Spleen (tissue), 11 donors: ENCODE measurements at regions not wholly inside any gene's neighbourhood (a gene's known extent, or its start where the extent isn't known, plus 50 kb on each side); places are given as distances from the start of the nearest gene placed in this dataset.

Source experiments
- DNase-seq: peaks from one replicate; pipeline ENCODE4 v3.0.0-alpha.2; 2020
- H3K27ac ChIP-seq, 8 donors: fragments of 200-600 bp; sonication (generic) in 7 of 8; 1 replicate in 4 of 8; 2 replicates in 4 of 8; pipeline versions ENCODE4 v1.5.0 to v1.8.0; 2016 to 2021; ENCODE audit warnings: inconsistent platforms in 4 of 8, mild to moderate bottlenecking in 4 of 8, moderate library complexity in 1 of 8
- H3K27me3 ChIP-seq, 7 donors: fragments of 200-600 bp; sonication (generic) in 6 of 7; replicated peaks in 1 of 7; 1 replicate in 4 of 7; 2 replicates in 3 of 7; pipeline versions ENCODE4 v1.5.0 to v1.8.0; 2016 to 2021; ENCODE audit warnings: inconsistent platforms in 3 of 7, mild to moderate bottlenecking in 1 of 7
- H3K36me3 ChIP-seq, 6 donors: fragments of 200-600 bp; sonication (generic) in 5 of 6; 1 replicate in 4 of 6; 2 replicates in 2 of 6; pipeline versions ENCODE4 v1.5.0 to v1.8.0; 2016 to 2021; ENCODE audit warnings: inconsistent platforms in 2 of 6
- H3K4me1 ChIP-seq, 6 donors: fragments of 200-600 bp; sonication (generic) in 5 of 6; 1 replicate in 3 of 6; 2 replicates in 3 of 6; pipeline versions ENCODE4 v1.5.0 to v1.8.0; 2016 to 2021; ENCODE audit warnings: inconsistent platforms in 3 of 6
- H3K4me3 ChIP-seq, 8 donors: fragments of 200-600 bp; sonication (generic) in 7 of 8; 1 replicate in 4 of 8; 2 replicates in 4 of 8; pipeline versions ENCODE4 v1.5.0 to v1.8.0; 2016 to 2021; ENCODE audit warnings: inconsistent platforms in 4 of 8, mild to moderate bottlenecking in 4 of 8, moderate library complexity in 2 of 8
- H3K9me3 ChIP-seq, 8 donors: fragments of 200-600 bp; sonication (generic) in 7 of 8; 1 replicate in 4 of 8; 2 replicates in 4 of 8; pipeline versions ENCODE4 v1.5.0 to v1.8.0; 2016 to 2021; ENCODE audit warnings: inconsistent platforms in 4 of 8
- CTCF ChIP-seq, 11 experiments: fragments of 200-600 bp in 7 of 11; fragments of 450-650 bp in 4 of 11; sonication (generic) in 4 of 11; IDR thresholded peaks in 8 of 11; conservative IDR thresholded peaks in 3 of 11; 1 replicate in 7 of 11; 2 replicates in 4 of 11; pipeline versions ENCODE4 v1.4.0 to v1.8.0; 2016 to 2021; ENCODE audit warnings: antibody characterized with exemption in 11 of 11, inconsistent platforms in 4 of 11, mild to moderate bottlenecking in 1 of 11
- POLR2A ChIP-seq, 3 donors: fragments of 450-650 bp; IDR thresholded peaks; one replicate each; pipeline ENCODE4 v1.5.1; 2017; ENCODE audit warnings: antibody characterized with exemption in 3 of 3, mild to moderate bottlenecking in 1 of 3
- POLR2AphosphoS5 ChIP-seq, 3 donors: sonication (generic); formaldehyde crosslinking; IDR thresholded peaks; one replicate each; pipeline ENCODE4 v1.5.1; 2017; ENCODE audit warnings: antibody characterized with exemption in 3 of 3
- WGBS, 5 donors: extraction: QIAGEN DNeasy Blood & Tissue Kit in 3 of 5; methylation state at CpG; one replicate each; pipeline versions ENCODE4 v1.1.5 to v1.1.7; 2013 to 2018; 5-methylcytosine and 5-hydroxymethylcytosine counted together
- intact Hi-C: fragments of 100-400 bp; cut with DNase I; formaldehyde crosslinking; loops from one replicate; pipeline ENCODE4 v1.15.0; 2023; ENCODE audit warnings: low total_unique reads
- donor health status: healthy with polysubstance abuse.
- donor health status: DM: no; HTN: no; CAD: no; lungs with moderate emphysema.
- donor health status: DM: no; HTN: no; CAD: no.
- donor health status: Bipolar disorder and iron deficiency.
- donor health status: healthy.
- donor health status: DM: no; HTN: no; CAD: no.
- donor health status: DM: yes; HTN: yes; CAD: no.

GRCh38 chr13:24053519-24054251 is 106.8 kb upstream of the SPATA13 start:
- H3K36me3 ChIP-seq: no peaks in the 10 kb centered on the region
- H3K4me1 ChIP-seq: peaks cover 12 to 64% (median 34%) of the 10 kb centered on the region in 6 donors
- no peak overlapping the region for H3K4me3 ChIP-seq
- intact Hi-C loops: loop anchor here (5.0 kb wide), 1 partner anchor 169 kb away; no protein-coding TSS in a partner anchor
- peaks cover 0 to 8% (median 0%) of the 10 kb centered on the region in 7 donors for H3K27me3 ChIP-seq
- H3K27ac ChIP-seq: peak overlapping the region; percentile 48 to 89 (median 73)
- DNase-seq: no peak
- peak in 1 of 3 donors; percentile 43 for TF ChIP-seq POLR2AphosphoS5 (IDR thresholded peaks at IDR 0.05)
- no peak for TF ChIP-seq POLR2A (IDR thresholded peaks at IDR 0.05)
- TF ChIP-seq CTCF (IDR thresholded peaks at IDR 0.05 in 8 of 11, conservative IDR thresholded peaks at IDR 0.05 in 3 of 11): peak; percentile 25 to 77 (median 73)
- 39 to 52% (median 48%) methylated on average over 9 of the region's 9 CpGs for WGBS, 5 donors
- H3K9me3 ChIP-seq: no peaks in the 10 kb centered on the region

GRCh38 chr13:24056616-24057137 is 103.8 kb upstream of the SPATA13 start:
- Histone ChIP-seq H3K4me3 (no peak overlapping the region), H3K27me3 (peaks cover 0 to 2% (median 0%) of the 10 kb centered on the region in 7 donors), H3K27ac (peak overlapping the region in 3 of 8 donors; percentile 13 to 49 (median 28)), H3K4me1 (peaks cover 10 to 50% (median 27%) of the 10 kb centered on the region in 6 donors), H3K9me3 (no peaks in the 10 kb centered on the region), H3K36me3 (no peaks in the 10 kb centered on the region)
- no peak for TF ChIP-seq CTCF (IDR thresholded peaks at IDR 0.05 in 8 of 11, conservative IDR thresholded peaks at IDR 0.05 in 3 of 11)
- 50 to 65% (median 60%) methylated on average over 8 of the region's 8 CpGs for WGBS, 5 donors
- intact Hi-C loops: no loop called here
- DNase-seq: no peak

GRCh38 chr13:24060993-24061392 is 99.5 kb upstream of the SPATA13 start:
- no peaks in the 10 kb centered on the region for H3K9me3 ChIP-seq
- no peaks in the 10 kb centered on the region for H3K27me3 ChIP-seq
- H3K4me3 ChIP-seq: no peak overlapping the region
- no peak for TF ChIP-seq POLR2AphosphoS5 (IDR thresholded peaks at IDR 0.05)
- TF ChIP-seq CTCF (IDR thresholded peaks at IDR 0.05 in 8 of 11, conservative IDR thresholded peaks at IDR 0.05 in 3 of 11): no peak
- no peak for TF ChIP-seq POLR2A (IDR thresholded peaks at IDR 0.05)
- intact Hi-C loops: no loop called here
- WGBS, 5 donors: 64 to 83% (median 78%) methylated on average over 2 of the region's 2 CpGs
- H3K36me3 ChIP-seq: no peaks in the 10 kb centered on the region
- no peak for DNase-seq
- H3K27ac ChIP-seq: no peak overlapping the region
- peaks cover 10 to 52% (median 30%) of the 10 kb centered on the region in 6 donors for H3K4me1 ChIP-seq

- Histone ChIP-seq H3K4me3 (peak overlapping the region in 1 of 8 donors; percentile 33), H3K4me1 (peaks cover 10 to 40% (median 24%) of the 10 kb centered on the region in 6 donors), H3K9me3 (no peaks in the 10 kb centered on the region), H3K36me3 (no peaks in the 10 kb centered on the region), H3K27ac (peak overlapping the region; percentile 20 to 91 (median 78)), H3K27me3 (no peaks in the 10 kb centered on the region)
- 18 to 37% (median 25%) methylated on average over 8 of the region's 8 CpGs for WGBS, 5 donors
- intact Hi-C loops: no loop called here
- no peak for DNase-seq
- TF ChIP-seq CTCF (IDR thresholded peaks at IDR 0.05 in 8 of 11, conservative IDR thresholded peaks at IDR 0.05 in 3 of 11): no peak
- TF ChIP-seq POLR2A (IDR thresholded peaks at IDR 0.05): no peak
- peak; percentile 18 to 88 (median 80) for TF ChIP-seq POLR2AphosphoS5 (IDR thresholded peaks at IDR 0.05)
These were observed 97.1 kb upstream of the SPATA13 start for GRCh38 chr13:24063281-24063877.
